Left lung (tissue), 4 donors: ENCODE measurements at regions not wholly inside any gene's neighbourhood (a gene's known extent, or its start where the extent isn't known, plus 50 kb on each side); places are given as distances from the start of the nearest gene placed in this dataset.

Experiments
- ATAC-seq: fragments of 200-7000 bp; cut with Tn5 transposase; one replicate; pipeline ENCODE4 v1.9.1; 2020; ENCODE audit warnings: moderate library complexity
- DNase-seq, 4 donors: peaks; one replicate each; pipeline ENCODE4 v3.0.0-alpha.2; 2013 to 2020
- H3K27ac ChIP-seq, 2 donors: fragments of 200-600 bp; sonication (generic) in 1 of 2; one replicate each; pipeline versions ENCODE4 v1.5.0 to v1.8.0; 2020 to 2021
- H3K27me3 ChIP-seq, 2 donors: fragments of 200-600 bp; sonication (generic) in 1 of 2; one replicate each; pipeline versions ENCODE4 v1.5.0 to v1.8.0; 2020 to 2021
- H3K36me3 ChIP-seq, 2 donors: fragments of 200-600 bp; sonication (generic) in 1 of 2; one replicate each; pipeline versions ENCODE4 v1.5.0 to v1.8.0; 2020 to 2021
- H3K4me1 ChIP-seq, 2 donors: fragments of 200-600 bp; one replicate each; pipeline ENCODE4 v1.8.0; 2021
- H3K4me3 ChIP-seq, 2 donors: fragments of 200-600 bp; sonication (generic) in 1 of 2; one replicate each; pipeline versions ENCODE4 v1.5.0 to v1.8.0; 2020 to 2021; ENCODE audit warnings: mild to moderate bottlenecking in 1 of 2
- H3K9me3 ChIP-seq, 2 donors: fragments of 200-600 bp; sonication (generic) in 1 of 2; one replicate each; pipeline versions ENCODE4 v1.5.0 to v1.8.0; 2020 to 2021
- CTCF ChIP-seq, 2 donors: fragments of 200-600 bp; sonication (generic) in 1 of 2; IDR thresholded peaks; one replicate each; pipeline versions ENCODE4 v1.5.0 to v1.8.0; 2021; ENCODE audit warnings: antibody characterized with exemption in 2 of 2
- intact Hi-C, 2 donors: fragments of 100-400 bp; cut with DNase I; formaldehyde crosslinking; loops; one replicate each; pipeline versions ENCODE4 v1.11.2 to v1.14.2; 2022
- donor health status: DM: no; HTN: yes; CAD: no.
- donor health status: DM: no; HTN: no; CAD: no.

DNA sequence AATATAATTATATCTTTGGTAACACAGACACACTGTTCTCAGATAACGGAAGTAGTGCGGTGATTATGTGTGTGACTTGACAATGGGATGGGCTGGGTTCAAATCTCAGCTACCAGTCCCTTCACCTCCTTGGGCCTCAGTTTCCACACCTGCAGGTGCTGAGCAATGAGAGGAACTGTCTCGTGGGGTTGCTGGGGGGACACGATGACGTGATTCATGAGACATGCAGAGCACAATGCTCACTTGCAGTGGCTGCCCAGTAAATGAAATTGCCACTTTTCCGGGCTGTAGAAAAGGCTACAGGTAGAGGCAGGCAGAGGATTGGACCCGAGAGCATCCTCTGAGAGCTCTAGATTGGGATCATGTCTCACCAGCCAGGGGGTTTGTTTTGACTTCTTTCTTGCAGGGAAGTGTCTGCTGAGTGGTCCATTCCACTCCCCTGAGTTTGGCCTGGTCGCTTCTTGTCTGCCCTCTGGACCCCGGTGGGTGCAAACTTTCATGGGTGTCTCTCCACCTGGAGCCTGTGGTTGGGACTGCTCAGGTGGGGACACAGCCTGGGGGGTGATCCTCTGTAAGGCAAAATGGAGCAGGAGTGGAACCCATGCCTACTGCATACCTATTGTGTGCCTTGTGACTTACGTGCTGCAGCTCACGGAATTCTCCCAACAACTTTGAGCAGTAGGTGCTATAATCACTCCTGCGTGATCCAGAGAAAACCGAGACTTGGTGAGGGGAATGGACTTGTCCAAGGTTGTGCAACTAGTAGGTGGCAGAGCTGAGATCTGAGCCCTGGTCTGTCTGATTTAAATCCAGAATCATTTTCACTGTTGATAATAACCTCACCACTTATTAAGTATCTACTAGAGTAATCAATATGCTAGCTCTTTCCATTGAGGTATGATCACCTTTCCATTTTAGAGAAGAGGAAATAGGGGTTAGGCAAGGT lies 147.2 kb downstream of the CEBPB start:
- TF ChIP-seq CTCF (IDR thresholded peaks at IDR 0.05) = no peak
- Histone ChIP-seq H3K27ac (peak overlapping the region in 1 of 2 donors; percentile 94), H3K27me3 (no peaks in the 10 kb centered on the region), H3K4me1 (peaks cover 6 to 65% of the 10 kb centered on the region in 2 donors), H3K36me3 (no peaks in the 10 kb centered on the region), H3K9me3 (no peaks in the 10 kb centered on the region), H3K4me3 (no peak overlapping the region)
- ATAC-seq (no peak), DNase-seq (no peak)
- intact Hi-C loops = no loop called here

- TF ChIP-seq CTCF (IDR thresholded peaks at IDR 0.05) = no peak
- peak; percentile 16 for ATAC-seq
- Histone ChIP-seq H3K36me3 (no peaks in the 10 kb centered on the region), H3K9me3 (no peaks in the 10 kb centered on the region), H3K27me3 (no peaks in the 10 kb centered on the region), H3K4me3 (no peak overlapping the region), H3K27ac (peak overlapping the region; percentile 81 to 94), H3K4me1 (peaks cover 6 to 65% of the 10 kb centered on the region in 2 donors)
- no peak for DNase-seq
- intact Hi-C loops = no loop called here
These were observed 148.1 kb downstream of the CEBPB start for GRCh38 chr20:50338479-50339391.

DNA sequence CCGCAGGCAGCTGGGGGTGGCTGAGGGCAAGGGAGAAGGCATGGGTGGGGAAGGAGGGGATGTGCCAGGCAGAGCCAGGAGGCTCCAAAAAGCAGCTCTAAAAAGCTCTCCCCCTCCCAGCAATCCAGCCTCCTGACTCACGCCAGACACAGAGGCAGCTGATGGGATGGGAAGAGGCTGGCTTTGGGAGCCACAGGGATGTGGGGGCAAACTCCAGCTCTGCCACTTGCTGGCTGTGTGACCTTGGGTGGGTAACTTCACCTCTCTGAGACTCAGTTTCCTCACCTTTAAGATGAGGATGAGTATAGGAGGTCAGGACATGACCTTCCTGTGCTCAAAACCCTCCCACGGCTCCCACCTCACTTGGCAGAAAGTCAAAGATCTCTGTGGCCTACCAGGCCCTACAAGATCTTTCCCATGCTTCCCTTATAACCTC lies 148.9 kb downstream of the CEBPB start:
- Histone ChIP-seq H3K27me3 (no peaks in the 10 kb centered on the region), H3K4me1 (peaks cover 6 to 71% of the 10 kb centered on the region in 2 donors), H3K4me3 (no peak overlapping the region), H3K9me3 (no peaks in the 10 kb centered on the region), H3K36me3 (no peaks in the 10 kb centered on the region), H3K27ac (peak overlapping the region; percentile 81 to 94)
- no peak for TF ChIP-seq CTCF (IDR thresholded peaks at IDR 0.05)
- DNase-seq (no peak), ATAC-seq (peak; percentile 56)
- intact Hi-C loops = no loop called here

- no peak for ATAC-seq
- no peak for TF ChIP-seq CTCF (IDR thresholded peaks at IDR 0.05)
- Histone ChIP-seq H3K27ac (peak overlapping the region in 1 of 2 donors; percentile 94), H3K27me3 (no peaks in the 10 kb centered on the region), H3K36me3 (no peaks in the 10 kb centered on the region), H3K9me3 (no peaks in the 10 kb centered on the region), H3K4me1 (peaks cover 7 to 74% of the 10 kb centered on the region in 2 donors), H3K4me3 (no peak overlapping the region)
- no peak for DNase-seq
- intact Hi-C loops = no loop called here
These were observed 149.9 kb downstream of the CEBPB start for GRCh38 chr20:50340541-50340940.

GRCh38 chr20:50341050-50341449 lies 150.4 kb downstream of the CEBPB start:
- no peak for ATAC-seq
- peaks cover 12 to 79% of the 10 kb centered on the region in 2 donors for H3K4me1 ChIP-seq
- H3K27ac ChIP-seq = peak overlapping the region in 1 of 2 donors; percentile 94
- no peak overlapping the region for H3K4me3 ChIP-seq
- H3K9me3 ChIP-seq = no peaks in the 10 kb centered on the region
- TF ChIP-seq CTCF (IDR thresholded peaks at IDR 0.05) = no peak
- no peak for DNase-seq
- intact Hi-C loops = no loop called here
- H3K27me3 ChIP-seq = no peaks in the 10 kb centered on the region
- H3K36me3 ChIP-seq = no peaks in the 10 kb centered on the region
